ENCODE measurements at regions not wholly inside any gene's neighbourhood (a gene's known extent, or its start where the extent isn't known, plus 50 kb on each side); places are given as distances from the start of the nearest gene placed in this dataset.
"Not testable (repeated sequence)": the region's sequence is repeated elsewhere in the genome, so short reads cannot be mapped to it uniquely, and the experiment has no call there.

DNA sequence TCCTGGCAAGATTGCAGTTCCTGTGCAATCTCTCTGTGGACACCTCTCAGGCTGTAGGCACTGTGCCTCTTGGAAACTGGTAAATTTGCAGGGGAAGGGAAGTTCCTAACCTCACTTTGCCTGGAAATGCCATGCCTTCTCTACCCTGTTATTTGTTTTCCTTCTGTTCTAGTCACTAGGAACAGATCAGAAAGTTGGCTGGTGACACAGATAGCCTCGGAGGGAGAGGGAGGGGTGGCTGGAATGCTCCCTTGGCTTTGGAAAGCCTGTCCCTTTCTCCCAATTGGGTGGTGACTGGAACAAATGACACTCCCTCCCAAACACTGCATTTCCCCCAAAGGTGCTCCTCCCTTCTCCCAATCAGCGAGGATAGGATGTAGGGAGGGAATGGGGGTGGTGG lies 131.5 kb upstream of the F13A1 start:
- TF ChIP-seq POLR2A (IDR thresholded peaks at IDR 0.05) (no peak), EP300 (IDR thresholded peaks at IDR 0.05) (no peak)
- TF ChIP-seq, protein P1, sequence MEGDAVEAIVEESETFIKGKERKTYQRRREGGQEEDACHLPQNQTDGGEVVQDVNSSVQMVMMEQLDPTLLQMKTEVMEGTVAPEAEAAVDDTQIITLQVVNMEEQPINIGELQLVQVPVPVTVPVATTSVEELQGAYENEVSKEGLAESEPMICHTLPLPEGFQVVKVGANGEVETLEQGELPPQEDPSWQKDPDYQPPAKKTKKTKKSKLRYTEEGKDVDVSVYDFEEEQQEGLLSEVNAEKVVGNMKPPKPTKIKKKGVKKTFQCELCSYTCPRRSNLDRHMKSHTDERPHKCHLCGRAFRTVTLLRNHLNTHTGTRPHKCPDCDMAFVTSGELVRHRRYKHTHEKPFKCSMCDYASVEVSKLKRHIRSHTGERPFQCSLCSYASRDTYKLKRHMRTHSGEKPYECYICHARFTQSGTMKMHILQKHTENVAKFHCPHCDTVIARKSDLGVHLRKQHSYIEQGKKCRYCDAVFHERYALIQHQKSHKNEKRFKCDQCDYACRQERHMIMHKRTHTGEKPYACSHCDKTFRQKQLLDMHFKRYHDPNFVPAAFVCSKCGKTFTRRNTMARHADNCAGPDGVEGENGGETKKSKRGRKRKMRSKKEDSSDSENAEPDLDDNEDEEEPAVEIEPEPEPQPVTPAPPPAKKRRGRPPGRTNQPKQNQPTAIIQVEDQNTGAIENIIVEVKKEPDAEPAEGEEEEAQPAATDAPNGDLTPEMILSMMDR (IDR thresholded peaks at IDR 0.05): no peak
- no peak overlapping the region for H3K27ac ChIP-seq
- no peak for DNase-seq
- no peaks in the 10 kb centered on the region for H3K27me3 ChIP-seq
- no peaks in the 10 kb centered on the region for H3K4me1 ChIP-seq (ENCODE audit: insufficient read depth)
- no peak overlapping the region for H3K4me3 ChIP-seq
- intact Hi-C loops (cut with DNase I): no loop called here
- WGBS, 3 donors: 22 to 25% (median 24%) methylated on average over 2 of the region's 2 CpGs
- H3K36me3 ChIP-seq: no peaks in the 10 kb centered on the region
- H3K9me3 ChIP-seq: no peaks in the 10 kb centered on the region

GRCh38 chr6:6453186-6453585 lies 132.7 kb upstream of the F13A1 start:
- DNase-seq: no peak
- TF ChIP-seq, protein P1 (IDR thresholded peaks at IDR 0.05): no peak
- TF ChIP-seq POLR2A (IDR thresholded peaks at IDR 0.05) (no peak), EP300 (IDR thresholded peaks at IDR 0.05) (no peak)
- WGBS, 3 donors: 43 to 61% (median 59%) methylated on average over 1 of the region's 1 CpG

GRCh38 chr6:6455272-6455671 lies 133.2 kb upstream of the LY86 start:
- Histone ChIP-seq H3K27me3 (no peaks in the 10 kb centered on the region), H3K9me3 (no peaks in the 10 kb centered on the region), H3K4me1 (ENCODE audit: insufficient read depth) (no peaks in the 10 kb centered on the region), H3K36me3 (no peaks in the 10 kb centered on the region), H3K27ac (no peak overlapping the region), H3K4me3 (no peak overlapping the region)
- WGBS, 3 donors: 60 to 78% (median 78%) methylated on average over 2 of the region's 2 CpGs
- intact Hi-C loops (cut with DNase I): no loop called here
- no peak for DNase-seq
- TF ChIP-seq, protein P1 (IDR thresholded peaks at IDR 0.05): no peak

More at GRCh38 chr6:6453186-6453585, 132.7 kb upstream of the F13A1 start:
- Histone ChIP-seq H3K4me3 (no peak overlapping the region), H3K4me1 (ENCODE audit: insufficient read depth) (no peaks in the 10 kb centered on the region), H3K27ac (no peak overlapping the region), H3K27me3 (no peaks in the 10 kb centered on the region), H3K36me3 (no peaks in the 10 kb centered on the region), H3K9me3 (no peaks in the 10 kb centered on the region)
- intact Hi-C loops (cut with DNase I): no loop called here

DNA sequence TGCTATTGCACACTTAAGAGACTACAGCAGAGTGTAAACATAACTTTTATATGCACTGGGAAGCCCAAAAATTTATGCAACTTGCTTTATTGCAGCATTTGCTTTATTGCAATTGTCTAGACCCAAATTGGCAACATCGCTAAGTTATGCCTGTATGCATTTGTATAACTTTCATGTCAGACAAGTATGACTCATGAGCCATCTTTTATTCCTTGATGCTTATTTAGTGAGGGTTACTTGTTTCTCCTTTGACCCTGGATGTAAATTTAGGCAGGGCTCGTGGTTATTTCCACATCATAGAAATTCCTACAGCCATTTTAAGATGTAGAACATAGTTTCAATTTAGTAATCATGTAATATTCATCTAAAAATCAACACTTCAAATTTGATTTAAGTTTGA lies 130.3 kb upstream of the LY86 start:
- Histone ChIP-seq H3K9me3 (no peaks in the 10 kb centered on the region), H3K4me3 (no peak overlapping the region), H3K36me3 (no peaks in the 10 kb centered on the region), H3K27me3 (no peaks in the 10 kb centered on the region), H3K4me1 (ENCODE audit: insufficient read depth) (no peaks in the 10 kb centered on the region), H3K27ac (no peak overlapping the region)
- WGBS, 3 donors: 53 to 59% (median 58%) methylated on average over 2 of the region's 2 CpGs
- TF ChIP-seq, protein P1 (IDR thresholded peaks at IDR 0.05): no peak
- no peak for TF ChIP-seq POLR2A (IDR thresholded peaks at IDR 0.05)
- intact Hi-C loops (cut with DNase I): no loop called here
- no peak for DNase-seq

DNA sequence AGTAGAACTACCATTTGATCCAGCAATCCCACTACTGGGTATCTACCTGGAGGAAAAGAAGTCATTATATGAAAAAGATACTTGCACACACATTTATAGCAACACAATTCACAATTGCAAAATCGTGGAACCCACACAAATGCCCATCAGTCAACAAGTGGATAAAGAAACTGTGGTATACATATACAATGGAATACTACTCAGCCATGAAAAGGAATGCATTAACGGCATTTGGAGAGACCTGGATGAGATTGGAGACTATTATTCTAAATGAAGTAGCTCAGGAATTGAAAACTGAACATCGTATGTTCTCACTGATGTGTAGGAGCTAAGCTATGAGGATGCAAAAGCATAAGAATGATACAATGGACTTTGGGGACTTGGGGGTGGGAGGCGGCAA lies 128.6 kb upstream of the LY86 start:
- intact Hi-C loops (cut with DNase I): not testable (repeated sequence)

More for the DNA sequence above, 128.6 kb upstream of the LY86 start:
- not testable (repeated sequence) for DNase-seq; H3K9me3 ChIP-seq; H3K4me3 ChIP-seq; H3K36me3 ChIP-seq; H3K27ac ChIP-seq; H3K4me1 ChIP-seq (ENCODE audit: insufficient read depth); H3K27me3 ChIP-seq
- whole genome bisulfite sequencing, 3 donors: 75 to 81% (median 76%) methylated on average over 4 of the region's 4 CpGs
